Bronchial epithelial cell (primary cell): ENCODE measurements at regions not wholly inside any gene's neighbourhood (a gene's known extent, or its start where the extent isn't known, plus 50 kb on each side); places are given as distances from the start of the nearest gene placed in this dataset.

Source experiments
- DNase-seq: peaks from one replicate; pipeline ENCODE4 v3.0.0-alpha.2; 2010; ENCODE audit warnings: low read depth
- FAIRE-seq: peaks from 2 replicates; lab custom pipeline; 2011; peaks lifted over from hg19 to GRCh38; lab: Jason Lieb, UNC
- H3K27me3 ChIP-seq: 2 replicates; pipeline ENCODE4 v1.5.1; 2011; ENCODE audit warnings: low read length; ENCODE audit not compliant: control insufficient read depth, insufficient read depth
- H3K36me3 ChIP-seq: 2 replicates; pipeline ENCODE4 v1.5.1; 2011; ENCODE audit warnings: low read length; ENCODE audit not compliant: control insufficient read depth, insufficient read depth
- H3K4me3 ChIP-seq: 2 replicates; pipeline ENCODE4 v1.5.1; 2011; ENCODE audit warnings: mild to moderate bottlenecking, low read depth, low read length, control low read depth
- TF ChIP-seq, protein P1 (sequence below): IDR thresholded peaks from 2 replicates; pipeline ENCODE4 v1.5.1; 2011; ENCODE audit warnings: mild to moderate bottlenecking, moderate library complexity, low read length, control low read depth, inconsistent platforms; ENCODE audit not compliant: insufficient read depth, severe bottlenecking

GRCh38 chr4:83781434-83781833, 245.5 kb downstream of the GPAT3 start:
- Histone ChIP-seq H3K4me3 (no peak overlapping the region), H3K36me3 (no peaks in the 10 kb centered on the region), H3K27me3 (no peaks in the 10 kb centered on the region)
- no peak for FAIRE-seq
- TF ChIP-seq, protein P1, sequence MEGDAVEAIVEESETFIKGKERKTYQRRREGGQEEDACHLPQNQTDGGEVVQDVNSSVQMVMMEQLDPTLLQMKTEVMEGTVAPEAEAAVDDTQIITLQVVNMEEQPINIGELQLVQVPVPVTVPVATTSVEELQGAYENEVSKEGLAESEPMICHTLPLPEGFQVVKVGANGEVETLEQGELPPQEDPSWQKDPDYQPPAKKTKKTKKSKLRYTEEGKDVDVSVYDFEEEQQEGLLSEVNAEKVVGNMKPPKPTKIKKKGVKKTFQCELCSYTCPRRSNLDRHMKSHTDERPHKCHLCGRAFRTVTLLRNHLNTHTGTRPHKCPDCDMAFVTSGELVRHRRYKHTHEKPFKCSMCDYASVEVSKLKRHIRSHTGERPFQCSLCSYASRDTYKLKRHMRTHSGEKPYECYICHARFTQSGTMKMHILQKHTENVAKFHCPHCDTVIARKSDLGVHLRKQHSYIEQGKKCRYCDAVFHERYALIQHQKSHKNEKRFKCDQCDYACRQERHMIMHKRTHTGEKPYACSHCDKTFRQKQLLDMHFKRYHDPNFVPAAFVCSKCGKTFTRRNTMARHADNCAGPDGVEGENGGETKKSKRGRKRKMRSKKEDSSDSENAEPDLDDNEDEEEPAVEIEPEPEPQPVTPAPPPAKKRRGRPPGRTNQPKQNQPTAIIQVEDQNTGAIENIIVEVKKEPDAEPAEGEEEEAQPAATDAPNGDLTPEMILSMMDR: no peak
- DNase-seq: no peak

- Histone ChIP-seq H3K4me3 (no peak overlapping the region), H3K27me3 (no peaks in the 10 kb centered on the region), H3K36me3 (no peaks in the 10 kb centered on the region)
- no peak for FAIRE-seq
- DNase-seq: peak; percentile 29
- TF ChIP-seq, protein P1: peak; percentile 4
Measured at GRCh38 chr4:83780053-83780733, 244.3 kb downstream of the GPAT3 start.

DNA sequence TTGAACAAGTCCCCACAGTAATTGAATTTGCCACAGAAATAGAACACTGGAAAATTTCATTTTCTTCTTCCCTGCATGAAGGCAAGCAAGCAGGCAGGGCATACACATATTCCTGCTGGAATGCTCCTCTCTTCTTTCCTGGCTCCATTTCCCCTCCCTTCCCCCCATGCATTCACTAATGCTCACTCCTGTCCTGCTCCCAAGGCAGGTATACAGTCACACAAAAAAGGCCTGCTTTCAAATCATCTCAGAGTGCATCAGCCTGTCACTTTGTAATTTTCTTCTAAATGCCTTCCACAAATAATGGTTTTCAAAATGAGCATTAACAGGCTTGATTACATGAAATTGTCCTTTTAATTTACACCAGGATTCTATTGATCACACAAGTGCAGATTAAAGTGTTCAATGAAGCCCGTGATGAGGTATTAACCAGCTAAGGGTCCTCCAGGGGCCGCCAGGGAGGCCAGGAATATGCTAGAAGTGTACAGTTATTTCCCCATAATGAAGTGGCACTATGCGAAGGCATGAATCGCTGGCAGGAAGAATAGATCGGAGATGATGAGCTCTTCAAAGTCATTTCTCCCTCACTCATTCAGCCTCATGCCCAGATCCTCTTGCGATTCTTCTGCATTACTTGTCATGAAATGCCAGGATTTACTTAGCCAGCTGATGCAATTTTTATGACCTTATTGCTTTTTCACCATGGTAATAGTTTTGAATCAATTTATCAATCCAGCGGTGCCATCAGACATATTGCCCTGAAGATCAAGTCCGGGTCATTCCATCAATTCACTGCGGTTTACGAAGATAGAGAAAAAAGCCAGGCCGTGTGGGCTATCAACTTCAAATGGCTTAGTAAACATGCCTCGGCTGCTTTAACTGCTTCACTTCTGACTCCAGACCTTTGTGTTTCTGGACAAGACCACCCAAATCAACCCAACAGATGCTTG, 243.5 kb downstream of the GPAT3 start:
- TF ChIP-seq, protein P1: no peak
- no peak overlapping the region for H3K4me3 ChIP-seq
- no peaks in the 10 kb centered on the region for H3K36me3 ChIP-seq
- FAIRE-seq (peak; percentile 64), DNase-seq (no peak)
- H3K27me3 ChIP-seq: no peaks in the 10 kb centered on the region

GRCh38 chr4:83772685-83773084, 236.8 kb downstream of the GPAT3 start:
- H3K4me3 ChIP-seq: no peak overlapping the region
- peaks cover 3% of the 10 kb centered on the region for H3K27me3 ChIP-seq
- H3K36me3 ChIP-seq: no peaks in the 10 kb centered on the region
- TF ChIP-seq, protein P1: no peak
- DNase-seq (no peak), FAIRE-seq (peak; percentile 50)

DNA sequence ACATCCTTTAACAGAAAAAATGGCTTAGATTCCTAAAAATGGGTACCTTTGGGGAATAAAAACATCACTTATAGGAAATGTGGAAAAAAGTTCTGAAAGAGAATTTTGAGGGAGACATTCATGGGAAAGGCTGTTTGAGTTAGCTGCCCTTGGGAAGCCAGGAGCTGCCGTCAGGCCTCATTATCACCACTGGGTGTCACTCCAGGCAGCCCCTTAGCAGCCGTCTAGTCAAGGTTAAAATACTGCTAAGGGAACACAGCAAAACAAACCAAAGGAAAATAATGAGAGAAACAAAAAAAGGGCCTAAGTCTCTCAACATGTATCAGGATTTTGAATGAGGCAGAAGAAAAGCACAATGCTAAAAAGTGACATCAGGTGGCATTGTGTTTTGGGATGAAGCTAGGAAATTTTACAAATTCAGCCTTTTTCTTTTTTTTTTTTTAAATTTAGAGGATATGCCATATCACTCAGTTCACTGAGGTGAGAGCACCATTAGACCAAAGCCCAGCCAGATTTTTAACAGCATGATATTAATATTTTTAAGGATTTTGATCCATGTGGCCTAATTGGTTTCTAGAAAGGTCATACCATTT, 235.3 kb downstream of the GPAT3 start:
- DNase-seq: peak; percentile 38
- no peak for FAIRE-seq

More for the DNA sequence above, 235.3 kb downstream of the GPAT3 start:
- Histone ChIP-seq H3K27me3 (peaks cover 3% of the 10 kb centered on the region), H3K4me3 (no peak overlapping the region), H3K36me3 (no peaks in the 10 kb centered on the region)
- TF ChIP-seq, protein P1: peak; percentile 79
